PC-3 (cell line): ENCODE measurements at regions not wholly inside any gene's neighbourhood (a gene's known extent, or its start where the extent isn't known, plus 50 kb on each side); places are given as distances from the start of the nearest gene placed in this dataset.

Experiments
- ATAC-seq: fragments of 200-7000 bp; cut with Tn5 transposase; 2 replicates; pipeline ENCODE4 v1.9.1; 2020; ENCODE audit warnings: mild to moderate bottlenecking, moderate library complexity
- BruUV-seq: library from RNA; stranded (reverse); fragments of 400-500 nt; replicated peaks from 2 replicates; lab custom pipeline; 2021; lab: Mats Ljungman, UMichigan
- CTCF ChIA-PET: fragments of 300-600 bp; sonication (Branson Sonifier 250); formaldehyde crosslinking; loops from one replicate; lab custom pipeline; 2022; ENCODE audit warnings: antibody characterized with exemption; lab: Charles Lee
- POLR2A ChIA-PET: fragments of 300-600 bp; sonication (Branson Sonifier 250); formaldehyde crosslinking; loops from one replicate; lab custom pipeline; 2022; ENCODE audit warnings: antibody characterized with exemption; ENCODE audit not compliant: unreplicated experiment; lab: Charles Lee
- DNase-seq: peaks from one replicate; pipeline ENCODE4 v3.0.0-alpha.2; 2015
- H2AFZ ChIP-seq: fragments of 300-600 bp; sonication (generic); 2 replicates; pipeline ENCODE4 v1.6.0; 2016; ENCODE audit warnings: antibody characterized with exemption, low read length
- H3F3A ChIP-seq: fragments of 300-600 bp; sonication (generic); one replicate; pipeline ENCODE4 v1.6.0; 2017; ENCODE audit warnings: antibody characterized with exemption, low read length, control low read depth, mild to moderate bottlenecking; ENCODE audit not compliant: unreplicated experiment
- H3K27ac ChIP-seq: fragments of 300-600 bp; sonication (generic); 2 replicates; pipeline ENCODE4 v1.5.1; 2016; ENCODE audit warnings: mild to moderate bottlenecking, low read length
- H3K27me3 ChIP-seq: fragments of 300-600 bp; sonication (generic); 2 replicates; pipeline ENCODE4 v1.6.1; 2016; ENCODE audit warnings: low read length, mixed read lengths
- H3K36me3 ChIP-seq: fragments of 300-600 bp; sonication (generic); 2 replicates; pipeline ENCODE4 v1.6.1; 2016; ENCODE audit warnings: low read depth, mixed run types, low read length, mixed read lengths
- H3K4me1 ChIP-seq: fragments of 300-600 bp; sonication (generic); 2 replicates; pipeline ENCODE4 v1.5.1; 2016; ENCODE audit warnings: low read length; ENCODE audit not compliant: insufficient read depth
- H3K4me2 ChIP-seq: fragments of 300-600 bp; sonication (generic); 2 replicates; pipeline ENCODE4 v1.6.0; 2016; ENCODE audit warnings: low read length
- H3K4me3 ChIP-seq: fragments of 300-600 bp; sonication (generic); 2 replicates; pipeline ENCODE4 v1.5.1; 2016; ENCODE audit warnings: mild to moderate bottlenecking, low read length, mixed read lengths
- H3K79me2 ChIP-seq: fragments of 300-600 bp; sonication (generic); 2 replicates; pipeline ENCODE4 v1.6.1; 2017; ENCODE audit warnings: low read length, mixed read lengths
- H3K9ac ChIP-seq: fragments of 300-600 bp; sonication (generic); 2 replicates; pipeline ENCODE4 v1.6.0; 2016; ENCODE audit warnings: mild to moderate bottlenecking, low read length
- H3K9me2 ChIP-seq: fragments of 300-600 bp; sonication (generic); replicated peaks from 2 replicates; pipeline ENCODE4 v1.6.1; 2016; ENCODE audit warnings: mixed run types, low read length, mixed read lengths
- H3K9me3 ChIP-seq: fragments of 300-600 bp; sonication (generic); 2 replicates; pipeline ENCODE4 v1.6.1; 2016; ENCODE audit warnings: low read length, mixed read lengths
- H4K20me1 ChIP-seq: fragments of 300-600 bp; sonication (generic); 2 replicates; pipeline ENCODE4 v1.6.1; 2016; ENCODE audit warnings: low read length, mixed read lengths
- CTCF ChIP-seq: fragments of 300-600 bp; sonication (generic); conservative IDR thresholded peaks from 2 replicates; pipeline ENCODE4 v1.5.1; 2017; ENCODE audit warnings: antibody characterized with exemption, low read depth, mild to moderate bottlenecking, low read length
- EZH2 ChIP-seq: fragments of 300-600 bp; sonication (generic); IDR thresholded peaks from one replicate; pipeline ENCODE4 v1.6.1; 2017; ENCODE audit warnings: antibody characterized with exemption, mild to moderate bottlenecking, low read length; ENCODE audit not compliant: unreplicated experiment
- EZH2phosphoT487 ChIP-seq: fragments of 300-600 bp; sonication (generic); IDR thresholded peaks from 2 replicates; pipeline ENCODE4 v1.6.1; 2018; ENCODE audit warnings: mild to moderate bottlenecking, antibody characterized with exemption, low read length, borderline replicate concordance
- intact Hi-C: fragments of 100-400 bp; cut with micrococcal nuclease; formaldehyde crosslinking; loops from 2 replicates; pipeline ENCODE4 v1.9.0; 2023

- no TSS peak for BruUV-seq
- Histone ChIP-seq H3K9me2 (no peaks in the 10 kb centered on the region), H3K36me3 (no peaks in the 10 kb centered on the region), H4K20me1 (no peaks in the 10 kb centered on the region), H3K9ac (no peak overlapping the region), H3K4me3 (no peak overlapping the region), H2AFZ (no peak overlapping the region), H3K27ac (no peak overlapping the region), H3K4me1 (no peaks in the 10 kb centered on the region), H3K27me3 (no peaks in the 10 kb centered on the region), H3F3A (no peaks in the 10 kb centered on the region), H3K9me3 (no peaks in the 10 kb centered on the region), H3K79me2 (no peaks in the 10 kb centered on the region), H3K4me2 (no peak overlapping the region)
- TF ChIP-seq EZH2 (no peak), EZH2phosphoT487 (no peak), CTCF (no peak)
- ChIA-PET POLR2A (no interaction called here), CTCF (no interaction called here)
- no peak for DNase-seq
- intact Hi-C loops: no loop called here
- no peak for ATAC-seq
Observed at GRCh38 chr6:22017272-22017671, 279.6 kb downstream of the PRL start.

- H3K9ac ChIP-seq: no peak overlapping the region
Observed at GRCh38 chr6:22017766-22018165, 279.1 kb downstream of the PRL start.

More at GRCh38 chr6:22017766-22018165, 279.1 kb downstream of the PRL start:
- intact Hi-C loops: no loop called here
- H2AFZ ChIP-seq: no peak overlapping the region
- no peaks in the 10 kb centered on the region for H3F3A ChIP-seq
- TF ChIP-seq CTCF (no peak), EZH2 (no peak), EZH2phosphoT487 (no peak)
- no peak overlapping the region for H3K27ac ChIP-seq
- no peaks in the 10 kb centered on the region for H3K36me3 ChIP-seq
- no peaks in the 10 kb centered on the region for H4K20me1 ChIP-seq
- no peak for ATAC-seq
- no peaks in the 10 kb centered on the region for H3K9me2 ChIP-seq
- ChIA-PET POLR2A (no interaction called here), CTCF (no interaction called here)
- no peaks in the 10 kb centered on the region for H3K9me3 ChIP-seq
- no TSS peak for BruUV-seq
- no peaks in the 10 kb centered on the region for H3K27me3 ChIP-seq
- no peak overlapping the region for H3K4me3 ChIP-seq
- no peaks in the 10 kb centered on the region for H3K4me1 ChIP-seq
- H3K4me2 ChIP-seq: no peak overlapping the region
- H3K79me2 ChIP-seq: no peaks in the 10 kb centered on the region
- DNase-seq: no peak
